ENCODE measurements at regions not wholly inside any gene's neighbourhood (a gene's known extent, or its start where the extent isn't known, plus 50 kb on each side); places are given as distances from the start of the nearest gene placed in this dataset.

DNA sequence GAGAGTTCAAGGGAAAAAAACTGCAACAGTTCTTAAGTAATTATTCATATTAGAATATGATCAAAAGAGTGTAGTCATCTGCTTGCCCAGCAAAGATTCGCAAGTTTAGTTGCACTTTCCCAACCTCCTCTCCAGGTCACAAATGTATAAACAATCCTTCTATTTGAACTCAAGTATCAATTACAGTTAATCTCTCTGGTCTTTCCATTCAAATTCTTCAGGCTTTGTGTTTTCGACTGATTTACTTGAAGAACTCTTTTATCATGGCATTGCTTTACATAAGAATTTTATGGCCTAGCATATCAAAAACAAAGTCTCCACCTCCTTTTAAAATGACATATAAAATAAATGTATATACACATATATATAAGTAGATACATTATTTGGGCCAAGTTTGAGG is 1009.6 kb upstream of the DIAPH2 start (continued):
- no peak for TF ChIP-seq RAD21 (IDR thresholded peaks at IDR 0.05 in 1 of 2, conservative IDR thresholded peaks at IDR 0.05 in 1 of 2; ENCODE audit: low read depth in 2 of 2, low read length in 2 of 2)
- no peak for TF ChIP-seq TEAD4 (IDR thresholded peaks at IDR 0.05; ENCODE audit: low read depth, low read length)
- TF ChIP-seq SP4 (IDR thresholded peaks at IDR 0.05; ENCODE audit: low read length): no peak

Measured in H1 (cell line).